ENCODE measurements at regions not wholly inside any gene's neighbourhood (a gene's known extent, or its start where the extent isn't known, plus 50 kb on each side); places are given as distances from the start of the nearest gene placed in this dataset.

DNA sequence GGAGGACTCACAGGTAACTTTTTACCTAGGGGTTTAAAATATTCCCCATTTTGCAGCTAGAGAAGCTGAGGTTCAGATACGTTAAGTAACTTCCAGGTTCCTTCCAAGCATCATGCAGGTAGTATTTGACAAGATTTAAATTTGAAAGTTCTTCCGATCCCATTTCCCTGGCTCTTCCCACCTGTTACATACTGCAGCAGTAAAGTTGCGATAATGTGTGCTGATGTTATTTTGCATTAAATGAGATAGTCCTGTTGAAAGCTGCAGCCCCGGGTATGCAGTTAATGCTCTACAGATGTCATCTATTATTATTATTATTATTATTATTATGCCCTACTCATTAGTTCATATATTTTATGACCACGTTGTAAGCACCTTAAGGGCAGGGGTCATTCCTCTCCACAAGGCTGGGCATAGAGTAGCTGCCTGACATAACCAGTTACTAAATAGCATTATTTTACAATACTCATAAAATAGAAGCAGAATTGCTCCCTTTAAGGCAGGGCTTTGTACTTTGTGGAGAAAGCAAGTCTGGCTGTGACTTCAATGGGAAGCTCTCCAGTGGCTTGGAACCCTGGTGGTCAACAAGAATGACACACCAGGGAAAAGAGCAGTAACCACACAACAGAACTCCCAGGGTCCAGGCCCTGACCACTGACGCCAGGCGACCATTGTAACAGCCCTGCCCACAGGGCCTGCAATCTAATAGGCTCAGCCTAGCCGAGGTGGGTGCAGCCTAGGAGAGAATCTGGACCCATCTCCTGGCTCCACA is 90.8 kb upstream of the CALM2 start:
- intact Hi-C loops (cut with micrococcal nuclease), result no loop called here

DNA sequence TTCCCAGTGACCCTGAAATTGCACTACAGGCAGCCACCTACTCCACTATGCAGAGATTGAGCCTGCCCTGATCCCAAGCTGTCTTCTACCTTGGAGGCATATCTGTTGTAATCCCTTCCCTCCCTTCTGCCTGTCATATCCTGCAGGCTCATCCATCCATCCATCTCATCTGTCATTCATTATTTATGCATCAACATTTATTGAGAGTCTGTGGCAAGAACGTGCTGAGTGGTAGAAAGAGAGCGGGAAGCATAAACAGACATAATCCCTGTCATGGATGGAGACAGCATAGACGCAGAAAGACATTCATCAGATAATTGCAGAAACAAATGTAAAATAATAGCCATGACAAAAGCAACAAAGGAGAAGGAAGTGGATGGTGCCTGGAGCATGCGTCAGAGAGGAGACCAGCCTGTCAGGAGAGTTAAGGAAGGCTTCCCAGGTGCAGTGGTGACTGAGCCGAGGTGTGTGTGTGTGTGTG is 89.5 kb upstream of the CALM2 start:
- intact Hi-C loops (cut with micrococcal nuclease), result no loop called here

DNA sequence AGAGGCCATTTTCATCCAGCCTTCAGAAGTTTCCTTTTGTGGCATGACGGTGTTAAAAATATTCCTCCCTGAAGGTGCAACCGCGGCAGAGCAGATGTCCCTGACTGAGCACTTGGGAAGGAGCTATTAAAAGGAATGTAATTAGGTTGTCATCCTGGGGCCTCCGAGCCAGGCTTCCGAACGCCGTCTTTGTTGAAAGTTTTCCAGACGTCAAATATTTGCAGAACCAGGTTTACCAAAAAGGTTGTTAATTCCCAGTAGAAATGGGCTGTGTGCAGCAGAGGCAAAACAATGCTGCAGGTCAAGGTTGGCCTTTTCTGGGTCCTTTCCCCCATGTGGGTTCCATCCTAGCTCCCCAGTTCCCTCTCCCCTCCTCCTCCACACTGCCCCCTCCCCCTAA is 88.8 kb upstream of the CALM2 start:
- intact Hi-C loops (cut with micrococcal nuclease), result no loop called here

- intact Hi-C loops (cut with micrococcal nuclease), result no loop called here
Observed at GRCh38 chr2:47264686-47265085, 88.4 kb upstream of the CALM2 start.

GRCh38 chr2:47264143-47264542 is 87.8 kb upstream of the CALM2 start:
- intact Hi-C loops (cut with micrococcal nuclease), result no loop called here

- intact Hi-C loops (cut with micrococcal nuclease), result no loop called here
Observed at GRCh38 chr2:47262657-47263056, 86.3 kb upstream of the CALM2 start.

DNA sequence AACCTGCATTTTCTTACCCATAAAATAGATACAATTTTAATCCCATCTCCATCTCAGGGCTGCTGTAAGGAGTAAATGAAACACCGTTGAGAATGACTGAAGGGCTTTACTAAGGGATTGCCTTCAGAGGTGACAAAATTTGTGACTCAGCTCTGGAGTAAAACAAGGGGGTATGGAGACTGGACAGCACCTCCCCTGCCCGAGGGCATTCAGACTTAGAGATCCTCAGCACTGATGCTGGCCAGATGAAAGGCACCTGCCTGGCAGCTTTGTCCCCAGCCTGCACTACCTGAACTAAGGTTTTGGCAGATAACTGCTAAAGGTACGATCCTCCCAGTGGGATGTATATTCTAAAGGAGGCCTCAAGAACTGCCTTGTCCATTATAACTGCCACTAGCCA is 84.7 kb upstream of the CALM2 start:
- intact Hi-C loops (cut with micrococcal nuclease), result no loop called here

DNA sequence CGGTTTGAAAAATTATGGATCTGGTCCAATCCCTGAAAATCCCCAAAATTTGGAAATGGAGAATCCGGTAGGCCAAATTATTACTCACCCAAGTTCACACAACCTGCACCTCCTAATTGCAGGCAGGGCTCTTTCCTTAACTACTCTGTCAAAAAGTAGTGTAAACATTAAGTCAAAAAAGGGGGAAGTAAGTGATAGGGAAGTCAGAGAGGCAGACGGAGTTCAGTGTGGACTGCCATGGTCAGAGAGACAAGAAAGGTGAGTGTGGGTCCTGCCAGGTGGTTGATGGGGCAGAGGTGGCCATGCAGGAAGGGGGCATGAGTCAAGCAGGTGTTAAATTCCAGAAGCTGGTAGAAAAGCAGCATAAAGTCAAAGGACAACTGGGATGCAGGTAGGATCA is 83.5 kb upstream of the CALM2 start:
- intact Hi-C loops (cut with micrococcal nuclease), result no loop called here

GRCh38 chr2:47257946-47258348 is 81.6 kb upstream of the CALM2 start:
- intact Hi-C loops (cut with micrococcal nuclease), result no loop called here

- intact Hi-C loops (cut with micrococcal nuclease), result no loop called here
Observed at GRCh38 chr2:47256416-47257087, 80.2 kb upstream of the CALM2 start.

DNA sequence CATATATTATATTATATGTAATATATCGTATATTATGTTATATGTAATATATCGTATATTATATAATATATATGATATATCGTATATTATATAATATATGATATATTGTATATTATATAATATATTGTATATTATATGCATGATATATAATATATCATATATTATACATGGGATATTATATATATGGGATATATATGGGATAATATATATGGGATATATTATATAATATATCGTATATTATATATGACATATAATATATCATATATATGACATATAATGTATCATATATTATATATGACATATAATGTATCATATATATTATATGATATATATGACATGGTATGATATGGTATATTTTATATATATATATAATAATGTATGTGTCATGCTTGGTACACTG is 79.5 kb upstream of the CALM2 start:
- intact Hi-C loops (cut with micrococcal nuclease), result no loop called here

- intact Hi-C loops (cut with micrococcal nuclease), result no loop called here
Observed at GRCh38 chr2:47254464-47254863, 78.2 kb upstream of the CALM2 start.

DNA sequence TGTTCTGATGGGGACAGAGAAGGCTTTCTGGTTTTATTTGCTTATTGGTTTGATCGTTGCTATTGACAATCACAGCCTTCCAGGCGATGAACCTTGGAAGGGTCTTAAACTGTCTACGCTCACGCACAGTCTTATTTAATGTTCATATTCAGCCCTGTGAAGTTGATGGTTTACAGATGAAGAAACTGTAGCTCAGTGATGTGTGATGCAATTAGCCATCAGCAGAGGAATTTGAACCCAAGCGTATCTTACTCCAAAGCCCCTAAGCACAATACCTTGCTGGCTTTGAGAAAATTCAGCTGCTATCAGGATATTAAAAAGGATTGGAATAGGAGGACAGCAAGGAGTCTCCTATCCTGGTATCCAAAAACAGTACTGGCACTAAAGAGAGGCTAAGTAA is 77.1 kb upstream of the CALM2 start:
- intact Hi-C loops (cut with micrococcal nuclease), result no loop called here

DNA sequence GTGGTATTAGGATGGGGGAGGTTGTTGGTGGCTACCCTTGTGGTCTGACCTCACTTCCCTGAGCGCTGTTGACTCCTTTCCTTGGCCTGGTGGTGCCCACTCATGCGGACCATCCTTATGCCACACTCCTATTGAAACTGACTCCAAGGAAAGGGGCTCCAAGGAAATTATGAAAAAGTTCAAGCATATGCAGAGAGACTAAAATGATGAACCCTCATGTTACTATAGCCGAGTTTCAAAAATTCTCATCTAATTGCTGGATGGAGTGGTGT is 75.0 kb upstream of the CALM2 start:
- intact Hi-C loops (cut with micrococcal nuclease), result no loop called here

- intact Hi-C loops (cut with micrococcal nuclease), result no loop called here
Observed at GRCh38 chr2:47250586-47251403, 74.5 kb upstream of the CALM2 start.

DNA sequence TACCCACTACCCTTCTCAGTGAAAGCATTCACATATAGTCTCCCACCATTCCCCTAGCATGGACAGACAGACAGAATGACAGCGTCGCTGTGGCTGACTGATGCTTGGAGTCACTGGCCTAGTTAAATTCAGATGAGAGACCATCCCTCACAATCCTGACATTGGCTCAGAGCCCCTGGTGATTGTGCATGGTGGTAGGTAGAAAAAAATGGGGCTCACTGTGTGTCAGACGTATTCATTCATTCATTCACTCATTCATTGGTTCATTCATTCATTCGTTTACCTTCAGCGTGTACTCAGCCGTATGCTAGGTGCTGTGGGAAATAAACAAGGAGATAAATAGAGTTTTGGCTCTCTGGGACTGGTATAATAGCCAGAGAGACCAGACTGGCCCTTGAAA is 73.6 kb upstream of the CALM2 start:
- intact Hi-C loops (cut with micrococcal nuclease), result no loop called here

GRCh38 chr2:47249157-47249900 is 73.0 kb upstream of the CALM2 start:
- intact Hi-C loops (cut with micrococcal nuclease), result no loop called here

GRCh38 chr2:47243596-47244323 is 67.4 kb upstream of the CALM2 start:
- intact Hi-C loops (cut with micrococcal nuclease), result no loop called here

- intact Hi-C loops (cut with micrococcal nuclease), result no loop called here
Observed at GRCh38 chr2:47241715-47242114, 65.4 kb upstream of the CALM2 start.

DNA sequence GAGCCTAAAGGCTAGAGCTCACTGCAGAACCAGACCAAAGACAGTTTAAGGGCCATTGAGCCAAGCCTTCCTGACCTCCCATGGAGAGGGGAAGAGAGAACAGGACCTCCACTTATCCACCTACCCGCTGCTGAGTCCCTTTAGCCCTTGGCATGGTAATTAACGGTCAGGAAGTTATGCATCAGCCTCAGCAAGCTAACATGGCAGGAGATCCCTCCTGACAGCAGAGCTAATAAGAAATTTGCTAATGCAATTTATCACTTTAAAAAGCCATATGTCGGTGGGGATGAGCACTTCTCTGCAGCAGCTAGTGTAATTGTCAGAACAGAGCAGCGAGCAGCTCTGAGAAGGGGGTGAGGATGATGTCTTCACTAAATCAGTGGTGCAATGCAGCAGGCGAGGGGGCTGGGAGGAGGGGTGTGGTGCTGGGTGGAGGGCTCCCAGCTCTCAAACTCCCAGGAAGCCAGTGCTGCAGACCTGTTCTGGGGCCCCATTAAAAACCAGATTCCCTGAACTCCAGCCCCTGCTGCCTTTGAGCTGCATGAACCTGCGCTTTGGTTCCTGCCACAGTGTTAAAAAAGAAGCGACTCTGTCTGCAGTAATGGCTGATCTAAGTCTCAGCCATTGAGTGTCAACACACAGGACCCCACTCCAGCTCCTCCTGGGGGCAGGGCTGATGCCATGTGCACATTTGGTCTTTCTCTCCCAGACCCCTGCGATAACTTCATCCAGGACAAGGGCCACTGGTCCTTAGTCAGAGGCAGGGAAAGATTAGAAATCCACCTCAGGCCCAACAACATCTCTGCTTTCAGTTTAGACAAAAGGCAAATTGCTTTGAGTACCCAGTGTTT is 63.0 kb upstream of the CALM2 start:
- intact Hi-C loops (cut with micrococcal nuclease), result no loop called here

Data from T-helper 1 cell treated with Interleukin-12 subunit alpha and Interleukin-12 subunit beta and Interleukin-4 antibody, amounts not matched to agents 30 ng/mL and 1 ng/mL, for 36 hours (primary cell).